Stimulated activated naive CD8-positive, alpha-beta T cell treated with anti-CD3 and anti-CD28 coated beads, Interleukin-15, amount 100 ng/mL, for 72 hours (primary cell): ENCODE measurements at regions not wholly inside any gene's neighbourhood (a gene's known extent, or its start where the extent isn't known, plus 50 kb on each side); places are given as distances from the start of the nearest gene placed in this dataset.

ENCODE experiments used
- ATAC-seq: fragments of 150-1000 bp; cut with Tn5 transposase; 2 replicates; pipeline ENCODE4 v1.10.0; 2021; ENCODE audit warnings: mild to moderate bottlenecking, moderate library complexity
- DNase-seq, 2 donors: peaks; one replicate each; pipeline ENCODE4 v3.0.0; 2021 to 2022
- H3K27ac Mint-ChIP-seq, 2 donors: one replicate each; pipeline ENCODE4 v1.8.0; 2022; ENCODE audit warnings: mild to moderate bottlenecking in 2 of 2, mixed read lengths in 2 of 2, moderate library complexity in 2 of 2
- H3K27me3 Mint-ChIP-seq: one replicate; pipeline ENCODE4 v1.8.0; 2022; ENCODE audit warnings: mixed read lengths
- H3K4me1 Mint-ChIP-seq: one replicate; pipeline ENCODE4 v1.8.0; 2022; ENCODE audit warnings: mild to moderate bottlenecking, mixed read lengths
- H3K4me3 Mint-ChIP-seq, 2 donors: one replicate each; pipeline ENCODE4 v1.8.0; 2022; ENCODE audit warnings: mild to moderate bottlenecking in 2 of 2, mixed read lengths in 2 of 2, moderate library complexity in 1 of 2
- H3K9me3 Mint-ChIP-seq, 2 donors: one replicate each; pipeline ENCODE4 v1.8.0; 2022; ENCODE audit warnings: mixed read lengths in 2 of 2

DNA sequence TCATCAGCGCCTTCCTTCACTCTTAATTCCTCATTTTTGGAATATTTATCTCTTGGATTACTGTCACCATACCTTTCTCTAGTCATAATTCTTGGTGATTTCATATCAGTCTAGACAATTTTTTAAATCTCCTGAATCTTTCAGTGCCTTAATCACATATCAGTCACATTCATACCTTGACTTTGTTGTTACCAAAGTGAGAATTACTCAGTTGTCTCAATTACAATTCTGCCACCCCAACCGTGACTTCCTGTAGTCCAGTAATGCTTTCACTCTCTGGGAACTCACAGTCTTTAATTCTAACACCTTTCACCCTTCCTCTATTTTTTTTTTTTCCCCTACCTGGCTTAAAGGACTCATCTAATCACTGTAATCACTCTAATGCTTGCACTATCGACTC is 1275.3 kb upstream of the TENM3 start:
- Mint-ChIP-seq H3K27ac (no peak overlapping the region), H3K27me3 (no peaks in the 10 kb centered on the region), H3K4me3 (no peak overlapping the region), H3K4me1 (no peaks in the 10 kb centered on the region), H3K9me3 (peaks cover 4 to 5% of the 10 kb centered on the region in 2 donors)
- DNase-seq, result no peak
- ATAC-seq, result no peak

DNA sequence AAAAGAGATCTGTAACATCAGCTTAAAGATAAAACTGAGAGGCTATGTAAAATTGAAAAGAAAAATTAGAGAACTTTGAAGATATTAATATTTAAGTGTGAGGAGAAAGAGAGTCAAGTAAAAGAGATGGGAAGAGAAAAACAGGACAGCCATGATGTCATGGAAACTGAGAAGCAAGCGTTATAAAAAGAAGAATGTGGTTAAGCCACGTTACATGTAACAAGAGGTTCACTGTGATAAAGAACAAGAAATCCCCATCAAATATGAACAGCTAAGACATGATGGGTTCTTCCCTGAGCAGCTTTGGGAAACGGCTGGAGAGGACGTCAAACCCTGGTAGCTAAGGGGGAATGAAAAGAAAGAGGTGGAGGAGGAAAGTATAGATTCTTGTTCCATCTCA is 1269.3 kb upstream of the TENM3 start:
- Mint-ChIP-seq H3K4me3 (no peak overlapping the region), H3K27ac (no peak overlapping the region), H3K27me3 (no peaks in the 10 kb centered on the region), H3K9me3 (no peaks in the 10 kb centered on the region), H3K4me1 (no peaks in the 10 kb centered on the region)
- ATAC-seq (no peak), DNase-seq (no peak)

DNA sequence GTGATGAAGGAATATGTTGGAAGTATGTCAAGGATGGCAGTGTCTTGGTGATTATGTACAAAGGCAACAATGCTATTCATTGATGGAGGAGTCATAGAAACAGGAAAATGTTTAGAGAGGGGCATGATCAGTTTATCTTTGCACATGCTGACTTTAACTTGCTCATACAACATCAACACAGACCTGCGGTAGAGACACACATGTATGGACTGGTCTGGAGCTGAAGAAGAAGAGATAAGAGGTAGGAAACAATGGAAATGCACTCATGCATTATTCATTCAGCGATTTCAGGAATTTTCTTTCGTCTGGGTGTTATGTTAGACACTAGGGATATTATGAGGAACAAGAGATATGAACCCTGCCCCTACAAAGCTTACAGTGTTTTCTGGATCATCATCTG is 1252.3 kb upstream of the TENM3 start:
- Mint-ChIP-seq H3K9me3 (no peaks in the 10 kb centered on the region), H3K27ac (no peak overlapping the region), H3K4me1 (no peaks in the 10 kb centered on the region), H3K4me3 (no peak overlapping the region), H3K27me3 (no peaks in the 10 kb centered on the region)
- ATAC-seq (no peak), DNase-seq (no peak)

DNA sequence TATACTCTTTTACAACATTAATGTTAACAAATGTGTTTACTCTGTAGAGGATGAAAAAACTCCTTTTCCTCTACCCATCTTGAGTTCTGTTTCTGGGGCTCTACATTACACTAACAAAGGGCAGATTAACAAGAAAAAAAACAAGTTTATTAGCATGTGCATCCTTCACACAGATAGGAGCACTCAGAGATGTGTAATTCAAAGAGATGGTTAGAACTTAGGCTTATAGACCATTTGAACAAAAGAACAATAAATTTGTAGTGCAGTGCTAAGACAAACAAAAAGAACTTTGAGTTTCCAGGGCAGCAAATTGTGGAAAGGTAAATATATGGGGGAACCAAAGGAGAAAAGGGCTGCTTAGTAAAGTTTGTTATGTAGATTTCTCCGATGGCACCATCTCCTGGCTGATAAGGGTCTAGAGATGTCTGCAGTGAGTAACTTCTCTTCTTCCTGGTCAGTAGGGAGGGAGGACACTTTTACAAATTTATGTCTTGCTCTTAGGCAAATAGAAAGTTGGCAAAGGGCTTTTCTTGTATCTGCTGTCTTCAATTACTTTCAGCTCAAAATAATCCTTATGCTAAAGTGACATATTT is 1249.9 kb upstream of the TENM3 start:
- no peaks in the 10 kb centered on the region for H3K4me1 Mint-ChIP-seq
- no peak for ATAC-seq

DNA sequence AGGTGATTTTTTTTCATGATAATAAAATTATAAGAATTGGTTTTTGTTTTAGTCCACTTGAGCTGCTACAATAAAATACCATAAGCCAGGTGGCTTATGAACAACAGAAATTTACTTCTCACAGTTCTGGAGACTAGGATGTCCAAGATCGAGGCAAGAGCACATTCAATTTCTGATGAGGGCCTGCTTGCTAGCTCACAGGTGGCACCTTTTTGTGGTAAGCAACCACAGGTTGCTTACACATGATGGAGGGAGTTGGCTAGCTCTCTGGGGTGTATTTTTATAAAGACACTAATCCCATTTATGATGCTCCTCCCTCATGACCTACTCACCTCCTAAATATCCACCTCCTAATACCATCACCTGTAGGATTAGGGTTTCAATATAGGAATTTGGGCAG is 1248.5 kb upstream of the TENM3 start:
- ATAC-seq, result no peak
- no peak for DNase-seq
- Mint-ChIP-seq H3K27ac (no peak overlapping the region), H3K9me3 (no peaks in the 10 kb centered on the region), H3K4me3 (no peak overlapping the region), H3K27me3 (no peaks in the 10 kb centered on the region), H3K4me1 (no peaks in the 10 kb centered on the region)

More for the DNA sequence above, 1249.9 kb upstream of the TENM3 start:
- Mint-ChIP-seq H3K4me3 (no peak overlapping the region), H3K27me3 (no peaks in the 10 kb centered on the region), H3K9me3 (no peaks in the 10 kb centered on the region), H3K27ac (no peak overlapping the region)
- DNase-seq, result no peak

DNA sequence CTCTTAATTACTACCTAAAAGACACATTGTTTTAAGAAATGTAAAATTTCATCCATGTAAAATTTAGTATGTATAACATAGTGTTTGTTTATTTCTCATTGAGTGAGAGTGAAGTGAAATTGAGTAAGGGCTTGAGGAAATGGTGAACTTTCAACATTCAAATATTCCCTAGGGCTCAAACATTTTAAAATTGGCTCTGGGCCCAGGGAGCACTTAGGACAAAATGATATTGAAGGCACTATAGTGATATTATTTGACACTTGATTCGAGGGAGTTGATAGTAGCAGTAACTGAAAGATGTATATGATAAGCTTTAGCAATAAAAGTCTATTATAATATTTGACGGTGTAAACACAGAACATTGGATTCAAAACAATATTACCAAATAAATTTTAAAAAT is 1244.0 kb upstream of the TENM3 start:
- Mint-ChIP-seq H3K27me3 (no peaks in the 10 kb centered on the region), H3K9me3 (peaks cover 0 to 6% of the 10 kb centered on the region in 2 donors), H3K27ac (no peak overlapping the region), H3K4me1 (no peaks in the 10 kb centered on the region), H3K4me3 (no peak overlapping the region)
- ATAC-seq, result no peak
- no peak for DNase-seq

DNA sequence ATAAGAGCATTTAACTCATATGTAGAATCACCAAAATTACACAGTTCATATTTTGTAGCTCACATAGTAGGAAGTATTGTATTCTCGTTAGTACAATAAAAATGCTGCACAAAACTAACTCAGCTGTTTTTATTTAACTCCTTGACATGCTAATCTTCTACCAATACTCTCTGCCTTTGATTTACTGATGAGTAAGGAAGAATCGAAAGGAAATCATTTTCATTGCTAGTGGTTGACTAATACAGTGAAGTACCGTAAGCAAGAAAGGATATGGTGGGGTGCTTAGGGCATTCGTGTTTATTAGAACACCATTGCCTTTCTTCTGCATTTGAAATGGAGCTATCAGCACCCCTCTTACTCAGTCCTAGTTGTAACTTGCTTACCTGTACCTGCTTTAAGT is 1239.1 kb upstream of the TENM3 start:
- DNase-seq (no peak), ATAC-seq (no peak)
- H3K27me3 Mint-ChIP-seq, result no peaks in the 10 kb centered on the region
- no peak overlapping the region for H3K4me3 Mint-ChIP-seq
- H3K27ac Mint-ChIP-seq, result no peak overlapping the region
- peaks cover 5 to 16% of the 10 kb centered on the region in 2 donors for H3K9me3 Mint-ChIP-seq
- H3K4me1 Mint-ChIP-seq, result no peaks in the 10 kb centered on the region

DNA sequence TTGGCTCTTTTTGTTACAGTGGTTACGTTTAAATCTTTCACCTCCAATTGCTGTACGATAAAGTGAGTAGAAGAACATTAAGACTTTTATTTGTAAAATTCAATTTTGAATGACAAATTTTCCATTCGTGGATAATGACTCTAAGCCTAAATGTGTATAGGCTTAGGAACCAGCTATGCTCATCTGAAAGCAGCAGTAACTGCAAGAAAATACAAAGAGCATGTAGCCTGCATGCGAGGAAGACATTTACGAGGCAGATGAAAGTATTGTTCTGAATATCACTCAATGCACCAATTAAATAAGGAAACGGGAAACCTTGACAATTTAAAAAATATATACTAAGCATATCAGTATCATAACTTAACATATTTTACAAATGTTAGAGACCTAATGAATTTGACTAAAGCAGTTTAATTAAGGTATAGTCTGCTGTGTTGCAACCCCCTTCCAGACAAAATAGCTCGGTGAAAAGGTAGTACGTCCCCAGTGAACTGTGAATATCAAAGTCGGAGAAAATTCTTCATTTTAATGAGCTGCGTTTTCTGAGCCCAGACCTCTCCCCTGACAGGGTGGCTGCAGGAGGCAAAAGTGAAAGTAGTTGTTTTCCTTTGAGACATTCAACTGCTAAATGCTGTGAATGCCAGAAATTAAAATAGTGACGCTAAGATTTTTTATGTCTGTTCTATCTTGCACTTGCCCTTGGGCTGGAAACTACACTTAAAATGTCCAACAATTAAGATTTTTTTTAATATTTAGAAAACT is 1236.5 kb upstream of the TENM3 start:
- DNase-seq (no peak), ATAC-seq (no peak)
- Mint-ChIP-seq H3K9me3 (peaks cover 5 to 10% of the 10 kb centered on the region in 2 donors), H3K4me1 (no peaks in the 10 kb centered on the region), H3K27ac (no peak overlapping the region), H3K27me3 (no peaks in the 10 kb centered on the region), H3K4me3 (no peak overlapping the region)

DNA sequence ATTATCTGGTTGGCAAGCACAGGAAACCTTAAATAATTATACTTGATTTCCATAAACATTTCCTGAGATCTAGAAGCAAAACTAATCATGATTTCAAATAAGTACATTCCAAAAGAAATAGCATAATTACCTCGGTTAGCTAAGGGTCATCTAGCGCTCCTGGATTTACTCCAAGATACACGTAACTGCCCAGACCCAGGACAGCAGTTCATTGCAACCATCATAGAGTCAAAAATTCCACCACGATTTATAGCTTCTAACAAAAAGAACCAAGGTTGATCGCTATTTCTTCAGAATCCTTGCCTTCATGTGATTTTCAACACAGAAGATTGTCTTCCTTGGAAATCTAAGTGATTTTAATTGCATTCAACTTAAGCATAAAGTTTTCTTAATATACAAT is 1235.5 kb upstream of the TENM3 start:
- no peaks in the 10 kb centered on the region for H3K27me3 Mint-ChIP-seq
- DNase-seq, result no peak

DNA sequence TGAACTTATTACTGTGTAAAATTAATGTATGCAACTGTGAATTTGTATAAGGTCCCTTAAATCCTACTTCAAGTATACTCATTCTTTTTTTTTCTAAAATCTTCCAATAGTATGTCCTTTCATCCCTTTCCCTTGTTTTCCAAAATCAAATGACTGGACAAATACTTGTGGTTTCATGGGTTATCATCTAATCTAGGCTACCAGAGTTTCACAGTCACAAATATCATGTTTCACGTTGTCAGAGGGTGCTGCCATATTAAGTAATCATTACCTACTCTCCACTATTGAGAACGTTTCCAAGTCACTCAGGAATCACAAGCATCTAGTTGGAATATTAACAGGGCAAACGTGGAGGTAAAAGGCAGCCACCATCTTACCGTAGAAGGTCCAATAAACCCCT is 1235.0 kb upstream of the TENM3 start:
- Mint-ChIP-seq H3K27me3 (no peaks in the 10 kb centered on the region), H3K9me3 (peaks cover 13 to 14% of the 10 kb centered on the region in 2 donors), H3K4me1 (no peaks in the 10 kb centered on the region), H3K4me3 (no peak overlapping the region), H3K27ac (no peak overlapping the region)
- ATAC-seq (no peak), DNase-seq (no peak)

More for the DNA sequence above, 1235.5 kb upstream of the TENM3 start:
- no peak overlapping the region for H3K4me3 Mint-ChIP-seq
- no peak overlapping the region for H3K27ac Mint-ChIP-seq
- H3K9me3 Mint-ChIP-seq, result peaks cover 9 to 12% of the 10 kb centered on the region in 2 donors
- no peaks in the 10 kb centered on the region for H3K4me1 Mint-ChIP-seq
- ATAC-seq, result no peak

DNA sequence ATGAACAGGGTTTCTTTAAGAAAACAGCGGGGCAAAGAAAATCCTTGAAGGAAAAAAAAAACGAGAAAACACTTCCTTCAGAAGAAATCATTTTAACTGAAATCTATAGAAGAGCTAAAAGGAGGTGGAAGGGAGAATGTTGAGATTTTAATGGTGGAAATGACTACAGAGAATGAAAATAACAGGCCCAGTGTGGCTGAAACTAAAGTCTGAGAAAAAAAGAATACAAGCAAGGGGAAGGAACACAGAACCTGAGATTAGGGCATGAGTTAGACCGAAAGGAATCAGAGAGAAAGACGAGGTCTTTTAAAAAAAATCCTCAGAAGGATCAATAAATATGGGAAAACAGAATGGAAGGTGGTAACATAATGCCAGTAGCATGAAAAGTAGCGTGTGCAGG is 1230.0 kb upstream of the TENM3 start:
- no peaks in the 10 kb centered on the region for H3K4me1 Mint-ChIP-seq
- no peaks in the 10 kb centered on the region for H3K27me3 Mint-ChIP-seq
- no peak overlapping the region for H3K4me3 Mint-ChIP-seq
- no peak for DNase-seq
- peaks cover 11 to 18% of the 10 kb centered on the region in 2 donors for H3K9me3 Mint-ChIP-seq
- H3K27ac Mint-ChIP-seq, result no peak overlapping the region
- no peak for ATAC-seq

DNA sequence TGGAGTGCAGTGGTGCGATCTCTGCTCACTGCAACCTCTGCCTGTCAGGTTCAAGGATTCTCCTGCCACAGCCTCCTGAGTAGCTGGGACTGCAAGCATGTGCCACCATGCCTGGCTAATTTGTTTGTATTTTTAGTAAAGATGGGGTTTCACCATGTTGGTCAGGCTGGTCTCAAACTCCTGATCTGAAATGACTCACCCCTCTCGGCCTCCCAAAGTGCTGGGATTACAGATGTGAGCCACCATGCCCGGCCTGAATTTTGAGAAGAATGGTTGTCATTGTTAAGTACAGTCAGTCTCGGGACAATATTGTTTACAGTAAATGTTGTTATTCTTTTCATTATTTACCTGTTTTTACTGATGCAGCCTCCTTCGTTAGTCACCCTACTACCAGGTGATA is 1226.2 kb upstream of the TENM3 start:
- no peaks in the 10 kb centered on the region for H3K4me1 Mint-ChIP-seq
- ATAC-seq (no peak), DNase-seq (no peak)
- no peaks in the 10 kb centered on the region for H3K27me3 Mint-ChIP-seq
- H3K4me3 Mint-ChIP-seq, result no peak overlapping the region
- H3K27ac Mint-ChIP-seq, result no peak overlapping the region
- H3K9me3 Mint-ChIP-seq, result peaks cover 25 to 27% of the 10 kb centered on the region in 2 donors

DNA sequence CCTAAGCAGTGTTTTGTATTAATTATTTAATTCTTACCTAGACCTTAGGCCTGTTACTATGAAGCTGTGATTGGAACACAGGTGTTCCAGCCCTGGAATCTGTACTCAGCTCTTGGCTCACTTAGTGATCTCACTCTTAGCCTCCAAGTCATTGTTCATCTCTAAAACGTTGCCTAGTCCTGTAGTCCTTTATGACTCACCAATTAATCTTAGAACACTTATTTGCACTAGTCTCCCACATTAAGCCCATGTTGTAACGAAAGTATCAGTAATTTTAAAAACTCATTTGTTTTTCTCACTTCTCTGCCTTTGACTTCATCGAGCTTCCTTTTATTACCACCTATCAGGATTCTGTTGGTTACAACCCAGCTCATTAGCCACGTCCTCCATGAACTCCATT is 1224.7 kb upstream of the TENM3 start:
- Mint-ChIP-seq H3K4me3 (no peak overlapping the region), H3K27me3 (no peaks in the 10 kb centered on the region), H3K4me1 (no peaks in the 10 kb centered on the region), H3K9me3 (peaks cover 27 to 30% of the 10 kb centered on the region in 2 donors), H3K27ac (no peak overlapping the region)
- no peak for DNase-seq
- no peak for ATAC-seq

DNA sequence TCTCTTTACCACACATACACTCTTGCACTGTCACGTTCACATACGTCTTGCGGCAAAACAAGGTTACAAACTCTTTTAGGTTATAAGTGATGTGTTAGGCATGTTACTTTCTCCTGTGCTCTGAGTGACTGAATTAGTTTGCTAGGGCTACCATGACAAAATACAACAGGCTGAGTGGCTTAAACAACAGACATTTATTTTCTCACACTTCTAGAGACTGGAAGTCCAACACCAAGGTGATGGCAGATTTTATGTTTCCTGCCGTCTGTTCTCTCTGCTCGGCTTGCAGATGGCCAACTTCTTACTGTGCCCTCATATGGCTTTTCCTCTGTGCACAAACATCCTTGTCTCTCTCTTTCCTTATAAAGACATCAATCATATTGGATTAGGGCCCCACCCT is 1224.3 kb upstream of the TENM3 start:
- no peak for ATAC-seq
- no peak for DNase-seq
- Mint-ChIP-seq H3K4me1 (no peaks in the 10 kb centered on the region), H3K27ac (no peak overlapping the region), H3K4me3 (no peak overlapping the region), H3K27me3 (no peaks in the 10 kb centered on the region), H3K9me3 (peaks cover 22 to 25% of the 10 kb centered on the region in 2 donors)

DNA sequence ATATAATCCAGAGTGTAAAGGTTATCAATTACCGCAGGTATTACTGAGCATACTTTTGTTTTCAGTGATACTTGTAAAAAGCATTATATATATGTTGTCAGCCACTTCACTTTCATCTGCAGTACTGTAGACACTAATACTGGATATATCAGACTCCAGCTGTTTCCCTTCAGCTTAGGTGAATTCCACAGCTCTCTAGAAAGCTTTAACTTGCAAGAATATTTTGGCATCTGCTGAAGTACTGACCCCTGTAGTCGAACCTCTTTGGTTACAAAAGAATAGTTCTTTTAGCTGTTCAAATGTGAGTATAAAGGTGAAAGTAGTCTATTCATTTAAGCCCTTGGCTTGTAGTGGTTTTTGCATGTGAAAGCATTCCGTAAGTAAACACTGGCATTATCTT is 1222.7 kb upstream of the TENM3 start:
- H3K4me3 Mint-ChIP-seq, result no peak overlapping the region
- H3K27ac Mint-ChIP-seq, result no peak overlapping the region
- no peaks in the 10 kb centered on the region for H3K4me1 Mint-ChIP-seq
- peaks cover 25 to 26% of the 10 kb centered on the region in 2 donors for H3K9me3 Mint-ChIP-seq
- H3K27me3 Mint-ChIP-seq, result no peaks in the 10 kb centered on the region
- no peak for DNase-seq
- no peak for ATAC-seq

DNA sequence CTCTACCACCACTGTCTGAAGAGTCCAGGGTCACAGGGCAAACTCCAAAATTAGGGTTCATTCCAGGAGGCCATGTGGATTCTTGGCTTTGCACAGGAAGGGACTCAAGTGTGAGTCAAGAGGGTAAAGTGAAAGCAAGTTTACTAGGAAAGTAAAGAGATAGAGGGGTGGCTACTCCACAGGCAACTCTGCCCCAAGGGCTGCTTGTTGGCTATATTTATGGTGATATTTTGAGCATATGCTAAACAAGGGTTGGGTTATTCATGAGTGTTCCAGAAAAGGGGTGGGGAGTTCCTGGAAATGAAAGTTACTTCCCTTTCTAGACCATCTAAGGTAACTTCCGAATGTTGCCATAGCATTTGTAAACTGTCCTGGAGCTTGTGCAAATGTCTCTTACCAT is 1222.0 kb upstream of the TENM3 start:
- Mint-ChIP-seq H3K27me3 (no peaks in the 10 kb centered on the region), H3K4me1 (no peaks in the 10 kb centered on the region), H3K9me3 (peaks cover 25 to 26% of the 10 kb centered on the region in 2 donors), H3K27ac (no peak overlapping the region), H3K4me3 (no peak overlapping the region)
- no peak for DNase-seq
- ATAC-seq, result no peak
